ENCODE measurements at regions not wholly inside any gene's neighbourhood (a gene's known extent, or its start where the extent isn't known, plus 50 kb on each side); places are given as distances from the start of the nearest gene placed in this dataset.

GRCh38 chr6:6997263-6998193 is 110.2 kb upstream of the RREB1 start:
- peaks cover 13% of the 10 kb centered on the region for H3K4me1 Mint-ChIP-seq
- TF ChIP-seq NANOG (IDR thresholded peaks at IDR 0.05; ENCODE audit: borderline replicate concordance), result no peak
- TF ChIP-seq POLR2AphosphoS5 (IDR thresholded peaks at IDR 0.05; ENCODE audit: low read depth), result no peak
- no peak for TF ChIP-seq STAT1 (IDR thresholded peaks at IDR 0.05; ENCODE audit: unreplicated experiment)
- H3K27ac Mint-ChIP-seq, result peak overlapping the region; percentile 75
- Histone ChIP-seq H4K20me1 (replicated peaks; ENCODE audit: insufficient read depth) (no peaks in the 10 kb centered on the region), H3K4me1 (ENCODE audit: insufficient read depth) (peaks cover 10% of the 10 kb centered on the region), H3K36me3 (ENCODE audit: insufficient read depth) (no peaks in the 10 kb centered on the region), H3K79me2 (replicated peaks; ENCODE audit: insufficient read depth) (no peaks in the 10 kb centered on the region), H3K4me2 (no peak overlapping the region), H3K4me3 (no peak overlapping the region), H3F3A (replicated peaks; ENCODE audit: low read depth) (no peaks in the 10 kb centered on the region), H2AFZ (peak overlapping the region; percentile 85), H3K9me2 (ENCODE audit: insufficient read depth) (no peaks in the 10 kb centered on the region), H3K27ac (ENCODE audit: low read depth) (0 out of 2 replicates have a peak overlapping the region, but pooled peaks have one; percentile 42), H3K27me3 (ENCODE audit: insufficient read depth) (no peaks in the 10 kb centered on the region)
- peaks cover 2% of the 10 kb centered on the region for H3K27me3 Mint-ChIP-seq (ENCODE audit: insufficient read depth, low read depth, poor library complexity)
- peak; percentile 29 for ATAC-seq
- no peak for DNase-seq (ENCODE audit: low spot score)
- H3K36me3 Mint-ChIP-seq (ENCODE audit: low read depth), result no peaks in the 10 kb centered on the region
- H3K9me3 Mint-ChIP-seq, result peaks cover 4% of the 10 kb centered on the region; the same call in 1 of the 3 replicates
- no peak overlapping the region for H3K4me3 Mint-ChIP-seq

GRCh38 chr6:6998194-6998569 is 109.6 kb upstream of the RREB1 start:
- no peaks in the 10 kb centered on the region for H3K9me2 ChIP-seq (ENCODE audit: insufficient read depth)
- 0 out of 2 replicates have a peak overlapping the region, but pooled peaks have one; percentile 42 for H3K27ac ChIP-seq (ENCODE audit: low read depth)
- H3K36me3 ChIP-seq (ENCODE audit: insufficient read depth), result no peaks in the 10 kb centered on the region
- Mint-ChIP-seq H3K27ac (peak overlapping the region; percentile 75), H3K4me3 (no peak overlapping the region), H3K27me3 (ENCODE audit: insufficient read depth, low read depth, poor library complexity) (peaks cover 2% of the 10 kb centered on the region), H3K36me3 (ENCODE audit: low read depth) (no peaks in the 10 kb centered on the region), H3K4me1 (peaks cover 13% of the 10 kb centered on the region), H3K9me3 (peaks cover 4% of the 10 kb centered on the region; the same call in 1 of the 3 replicates)
- H3K4me3 ChIP-seq, result no peak overlapping the region
- H3F3A ChIP-seq (replicated peaks; ENCODE audit: low read depth), result no peaks in the 10 kb centered on the region
- peaks cover 10% of the 10 kb centered on the region for H3K4me1 ChIP-seq (ENCODE audit: insufficient read depth)
- TF ChIP-seq EZH2 (IDR thresholded peaks at IDR 0.05; ENCODE audit: low read depth, unreplicated experiment) (no peak), STAT1 (IDR thresholded peaks at IDR 0.05; ENCODE audit: unreplicated experiment) (no peak), REST (IDR thresholded peaks at IDR 0.05; ENCODE audit: unreplicated experiment) (no peak), ETS1 (IDR thresholded peaks at IDR 0.05) (no peak), EZH2phosphoT487 (IDR thresholded peaks at IDR 0.05; ENCODE audit: unreplicated experiment) (no peak), JUNB (IDR thresholded peaks at IDR 0.05; ENCODE audit: unreplicated experiment) (no peak), CREB1 (CRISPR knock-in tag; IDR thresholded peaks at IDR 0.05; ENCODE audit: low read depth) (no peak), NANOG (IDR thresholded peaks at IDR 0.05; ENCODE audit: borderline replicate concordance) (no peak), CTCF (conservative IDR thresholded peaks at IDR 0.05; ENCODE audit: low read depth in 2 of 2) (no peak), POLR2AphosphoS5 (IDR thresholded peaks at IDR 0.05; ENCODE audit: low read depth) (no peak), ZNF114 (CRISPR knock-in tag; IDR thresholded peaks at IDR 0.05) (no peak)
- DNase-seq (ENCODE audit: low spot score) (peak; percentile 16), ATAC-seq (peak; percentile 47)
- H3K79me2 ChIP-seq (replicated peaks; ENCODE audit: insufficient read depth), result no peaks in the 10 kb centered on the region
- H2AFZ ChIP-seq, result peak overlapping the region; percentile 85
- no peaks in the 10 kb centered on the region for H4K20me1 ChIP-seq (replicated peaks; ENCODE audit: insufficient read depth)
- no peak overlapping the region for H3K4me2 ChIP-seq
- H3K27me3 ChIP-seq (ENCODE audit: insufficient read depth), result no peaks in the 10 kb centered on the region
